H1 (cell line): ENCODE measurements at regions not wholly inside any gene's neighbourhood (a gene's known extent, or its start where the extent isn't known, plus 50 kb on each side); places are given as distances from the start of the nearest gene placed in this dataset.

Source experiments
- ATF2 ChIP-seq: IDR thresholded peaks from 2 replicates; pipeline ENCODE4 v1.6.1; 2012; ENCODE audit warnings: low read length, inconsistent platforms
- CREB1 ChIP-seq: IDR thresholded peaks from 2 replicates; pipeline ENCODE4 v1.6.1; 2012; ENCODE audit warnings: inconsistent platforms
- RFX5 ChIP-seq: IDR thresholded peaks from 2 replicates; pipeline ENCODE4 v1.6.1; 2011; ENCODE audit warnings: low read depth, low read length, improper control_type of control experiment, borderline replicate concordance
- SIRT6 ChIP-seq: IDR thresholded peaks from one replicate; pipeline ENCODE4 v1.7.1; 2012; ENCODE audit warnings: low read length, inconsistent platforms

GRCh38 chr13:80048030-80048429 lies 292.9 kb downstream of the SPRY2 start (continued):
- TF ChIP-seq CREB1 (no peak), ATF2 (no peak), RFX5 (no peak), SIRT6 (no peak)
- TF ChIP-seq, all 59 proteins: peak for 0
